ENCODE measurements at regions not wholly inside any gene's neighbourhood (a gene's known extent, or its start where the extent isn't known, plus 50 kb on each side); places are given as distances from the start of the nearest gene placed in this dataset.

DNA sequence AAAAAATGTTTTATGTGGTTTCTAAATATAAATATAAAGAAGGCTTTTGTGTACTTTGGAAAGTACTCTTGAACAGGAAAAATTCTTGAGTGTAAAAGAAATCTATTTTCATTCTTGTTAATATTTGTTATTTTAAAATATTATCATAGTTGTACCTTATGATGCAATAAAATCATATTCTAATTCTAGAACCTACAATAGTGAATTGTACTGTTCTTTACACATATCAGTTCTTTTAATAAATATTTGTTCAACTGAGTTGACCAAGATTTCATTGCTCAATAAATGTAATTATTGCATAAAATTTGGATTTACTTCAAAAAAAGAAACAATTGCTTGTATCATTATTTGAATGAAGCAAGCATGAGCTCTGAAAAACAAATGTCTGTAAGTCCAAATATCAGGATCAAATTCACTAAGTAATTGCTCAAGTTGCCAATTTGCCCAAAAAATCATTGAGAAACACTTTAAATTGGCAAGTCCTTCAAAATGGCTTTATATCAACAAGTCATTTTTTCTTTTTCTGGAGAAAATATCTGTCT lies 191.6 kb upstream of the SLC16A7 start:
- Histone ChIP-seq H3K27ac (ENCODE audit: low read depth, low read length) (no peak overlapping the region), H2AFZ (ENCODE audit: low read depth, low read length, poor library complexity, severe bottlenecking) (peak overlapping the region; percentile 99), H3K9ac (ENCODE audit: low read length) (no peak overlapping the region), H3K9me2 (ENCODE audit: insufficient read depth) (no peaks in the 10 kb centered on the region), H4K20me1 (ENCODE audit: insufficient read depth) (no peaks in the 10 kb centered on the region), H3K36me3 (ENCODE audit: control insufficient read depth in 1 of 2, insufficient read depth in 2 of 2, low read length in 2 of 2) (no peaks in the 10 kb centered on the region), H3K79me2 (ENCODE audit: insufficient read depth, low read length) (no peaks in the 10 kb centered on the region), H3K4me1 (ENCODE audit: control insufficient read depth in 1 of 2, insufficient read depth in 2 of 2, low read length in 2 of 2) (no peaks in the 10 kb centered on the region), H3K4me2 (ENCODE audit: low read length) (peak overlapping the region; percentile 65; the same call in 1 of the 2 replicates), H3K27me3 (ENCODE audit: insufficient read depth, low read length) (no peaks in the 10 kb centered on the region), H3K4me3 (replicated peaks in 1 of 2; ENCODE audit: low read depth in 1 of 2, low read length in 2 of 2) (no peak overlapping the region), H3K9me3 (ENCODE audit: control insufficient read depth in 1 of 2, insufficient read depth in 1 of 2, low read depth in 1 of 2, low read length in 2 of 2) (no peaks in the 10 kb centered on the region)
- CTCF ChIA-PET, result interaction anchor here (0.8 to 1.6 kb wide), 9 partner anchors 22 to 1090 kb away, joined by 3 to 7 read pairs (median 4); no protein-coding TSS in a partner anchor
- intact Hi-C loops (cut with micrococcal nuclease), result loop anchor here (5.0 to 10.0 kb wide), 2 partner anchors 401 to 433 kb away; no protein-coding TSS in a partner anchor
- no peak for ATAC-seq
- POLR2A ChIA-PET, result no interaction called here
- TF ChIP-seq TCF7L2 (IDR thresholded peaks at IDR 0.05; ENCODE audit: borderline replicate concordance, extremely low read depth, insufficient read depth, insufficient read length) (no peak), YY1 (IDR thresholded peaks at IDR 0.05; ENCODE audit: extremely low read depth, insufficient replicate concordance, low read depth, low read length) (no peak), ZNF274 (IDR thresholded peaks at IDR 0.05; ENCODE audit: low read depth, low read length) (no peak)
- RAD21 ChIA-PET (ENCODE audit: low non-redundant PET in 1 of 2, low total read pairs in 2 of 2, uncharacterized antibody in 2 of 2, unreplicated experiment in 2 of 2), result interaction anchor here in 1 of 2 experiments (0.8 kb wide), 1 partner anchor 23 kb away, joined by 3 read pairs; no protein-coding TSS in a partner anchor
- no TSS peak for BruUV-seq (replicated peaks)
- no peak for DNase-seq (ENCODE audit: low read depth, low spot score)

DNA sequence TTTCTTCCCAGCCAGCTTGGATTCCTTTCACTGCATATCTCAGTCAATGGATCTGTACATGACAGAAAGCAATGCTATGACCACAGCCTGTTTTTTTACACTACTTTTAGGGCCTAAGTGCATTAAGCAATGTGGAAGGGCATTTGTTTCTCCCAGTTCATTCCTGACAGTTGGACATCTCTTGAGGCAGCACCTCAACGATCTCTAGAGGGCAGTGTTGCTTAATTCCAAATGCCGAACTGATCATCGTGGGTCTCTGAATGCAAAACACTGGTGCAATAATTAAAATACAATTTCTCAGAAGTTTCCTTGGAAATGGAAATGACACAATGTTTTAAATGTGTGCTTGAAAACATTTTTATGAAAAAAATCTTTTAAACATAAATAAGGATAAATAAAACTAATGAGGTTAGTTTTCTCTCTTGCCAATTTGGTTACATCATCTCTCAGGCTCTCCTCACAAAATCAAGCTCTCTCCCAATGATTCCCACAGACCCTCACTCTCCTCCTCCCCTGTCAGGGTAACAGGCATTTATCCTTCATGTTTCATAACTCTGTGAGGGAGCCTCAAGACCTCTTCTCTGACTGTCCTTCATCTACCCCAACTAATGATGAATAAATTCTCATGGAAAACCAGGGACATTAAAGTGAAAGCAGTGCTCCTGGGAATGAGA lies 192.4 kb upstream of the SLC16A7 start:
- H2AFZ ChIP-seq (ENCODE audit: low read depth, low read length, poor library complexity, severe bottlenecking), result peak overlapping the region; percentile 99
- H3K27ac ChIP-seq (ENCODE audit: low read depth, low read length), result no peak overlapping the region
- H3K9me3 ChIP-seq (ENCODE audit: control insufficient read depth in 1 of 2, insufficient read depth in 1 of 2, low read depth in 1 of 2, low read length in 2 of 2), result no peaks in the 10 kb centered on the region
- intact Hi-C loops (cut with micrococcal nuclease), result loop anchor here (2.0 to 10.0 kb wide), 4 partner anchors 291 to 1091 kb away; no protein-coding TSS in a partner anchor
- ChIA-PET POLR2A (no interaction called here), RAD21 (ENCODE audit: low non-redundant PET in 1 of 2, low total read pairs in 2 of 2, uncharacterized antibody in 2 of 2, unreplicated experiment in 2 of 2) (interaction anchor here in 1 of 2 experiments (0.8 kb wide), 1 partner anchor 24 kb away, joined by 3 read pairs; no protein-coding TSS in a partner anchor), CTCF (interaction anchor here (0.8 to 1.6 kb wide), 9 partner anchors 21 to 1091 kb away, joined by 3 to 7 read pairs (median 4); no protein-coding TSS in a partner anchor)
- DNase-seq (ENCODE audit: low read depth, low spot score), result peak; percentile 55
- H3K4me1 ChIP-seq (ENCODE audit: control insufficient read depth in 1 of 2, insufficient read depth in 2 of 2, low read length in 2 of 2), result no peaks in the 10 kb centered on the region
- ATAC-seq, result peak; percentile 90
- peak; percentile 38; the same call in 1 of the 2 replicates for TF ChIP-seq CEBPB (IDR thresholded peaks at IDR 0.05; ENCODE audit: low read depth)
- TF ChIP-seq SP1 (IDR thresholded peaks at IDR 0.05; ENCODE audit: low read depth), result no peak
- TF ChIP-seq POLR2AphosphoS5 (IDR thresholded peaks at IDR 0.05; ENCODE audit: low read depth, low read length), result no peak
- TF ChIP-seq, protein P1, sequence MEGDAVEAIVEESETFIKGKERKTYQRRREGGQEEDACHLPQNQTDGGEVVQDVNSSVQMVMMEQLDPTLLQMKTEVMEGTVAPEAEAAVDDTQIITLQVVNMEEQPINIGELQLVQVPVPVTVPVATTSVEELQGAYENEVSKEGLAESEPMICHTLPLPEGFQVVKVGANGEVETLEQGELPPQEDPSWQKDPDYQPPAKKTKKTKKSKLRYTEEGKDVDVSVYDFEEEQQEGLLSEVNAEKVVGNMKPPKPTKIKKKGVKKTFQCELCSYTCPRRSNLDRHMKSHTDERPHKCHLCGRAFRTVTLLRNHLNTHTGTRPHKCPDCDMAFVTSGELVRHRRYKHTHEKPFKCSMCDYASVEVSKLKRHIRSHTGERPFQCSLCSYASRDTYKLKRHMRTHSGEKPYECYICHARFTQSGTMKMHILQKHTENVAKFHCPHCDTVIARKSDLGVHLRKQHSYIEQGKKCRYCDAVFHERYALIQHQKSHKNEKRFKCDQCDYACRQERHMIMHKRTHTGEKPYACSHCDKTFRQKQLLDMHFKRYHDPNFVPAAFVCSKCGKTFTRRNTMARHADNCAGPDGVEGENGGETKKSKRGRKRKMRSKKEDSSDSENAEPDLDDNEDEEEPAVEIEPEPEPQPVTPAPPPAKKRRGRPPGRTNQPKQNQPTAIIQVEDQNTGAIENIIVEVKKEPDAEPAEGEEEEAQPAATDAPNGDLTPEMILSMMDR (IDR thresholded peaks at IDR 0.05 in 2 of 3, conservative IDR thresholded peaks at IDR 0.05 in 1 of 3; ENCODE audit: borderline replicate concordance in 1 of 3, insufficient read depth in 1 of 3, low read depth in 2 of 3, low read length in 2 of 3), result peak; percentile 50 to 85 (median 82); a peak in 5 of 6 replicates
- TF ChIP-seq RAD21 (IDR thresholded peaks at IDR 0.05; ENCODE audit: low read depth), result peak; percentile 67
- H4K20me1 ChIP-seq (ENCODE audit: insufficient read depth), result no peaks in the 10 kb centered on the region
- H3K79me2 ChIP-seq (ENCODE audit: insufficient read depth, low read length), result no peaks in the 10 kb centered on the region
- peak overlapping the region; percentile 65 for H3K4me2 ChIP-seq (ENCODE audit: low read length)
- no peaks in the 10 kb centered on the region for H3K27me3 ChIP-seq (ENCODE audit: insufficient read depth, low read length)
- no peaks in the 10 kb centered on the region for H3K9me2 ChIP-seq (ENCODE audit: insufficient read depth)
- H3K36me3 ChIP-seq (ENCODE audit: control insufficient read depth in 1 of 2, insufficient read depth in 2 of 2, low read length in 2 of 2), result no peaks in the 10 kb centered on the region
- H3K4me3 ChIP-seq (replicated peaks in 1 of 2; ENCODE audit: low read depth in 1 of 2, low read length in 2 of 2), result peak overlapping the region; percentile 13 to 15; a peak in 3 of 4 replicates
- BruUV-seq (replicated peaks), result no TSS peak
- no peak overlapping the region for H3K9ac ChIP-seq (ENCODE audit: low read length)
